HG02588 (cell line): ENCODE measurements at regions not wholly inside any gene's neighbourhood (a gene's known extent, or its start where the extent isn't known, plus 50 kb on each side); places are given as distances from the start of the nearest gene placed in this dataset.
"Not testable (repeated sequence)": the region's sequence is repeated elsewhere in the genome, so short reads cannot be mapped to it uniquely, and the experiment has no call there.

Experiments
- ATAC-seq: cut with Tn5 transposase; IDR thresholded peaks from one replicate; pipeline ENCODE4 v1.9.1; 2021; ENCODE audit warnings: mild to moderate bottlenecking, moderate library complexity; ENCODE audit not compliant: unreplicated experiment

GRCh38 chr2:44084850-44085249 lies 83.8 kb upstream of the PPM1B start:
- ATAC-seq, result no peak

GRCh38 chr2:44086629-44087028 lies 82.0 kb upstream of the PPM1B start:
- no peak for ATAC-seq

- ATAC-seq, result peak; percentile 66
Observed at GRCh38 chr2:44087036-44087713, 81.5 kb upstream of the PPM1B start.

GRCh38 chr2:44087714-44088092 lies 81.0 kb upstream of the PPM1B start:
- ATAC-seq, result no peak

GRCh38 chr2:44092519-44092918 lies 76.2 kb upstream of the PPM1B start:
- not testable (repeated sequence) for ATAC-seq

- no peak for ATAC-seq
Observed at GRCh38 chr2:44093970-44094369, 74.7 kb upstream of the PPM1B start.

- ATAC-seq, result no peak
Observed at GRCh38 chr2:44097322-44097907, 71.3 kb upstream of the PPM1B start.

GRCh38 chr2:44098050-44098449 lies 70.6 kb upstream of the PPM1B start:
- ATAC-seq, result no peak

GRCh38 chr2:44098891-44099290 lies 69.8 kb upstream of the PPM1B start:
- ATAC-seq, result no peak

- no peak for ATAC-seq
Observed at GRCh38 chr2:44100351-44100750, 68.3 kb upstream of the PPM1B start.

GRCh38 chr2:44101246-44101645 lies 67.4 kb upstream of the PPM1B start:
- ATAC-seq, result no peak

- no peak for ATAC-seq
Observed at GRCh38 chr2:44102790-44103562, 65.7 kb upstream of the PPM1B start.

GRCh38 chr2:44103639-44104038 lies 65.0 kb upstream of the PPM1B start:
- ATAC-seq, result no peak

- no peak for ATAC-seq
Observed at GRCh38 chr2:44104855-44105271, 63.8 kb upstream of the PPM1B start.

- not testable (repeated sequence) for ATAC-seq
Observed at GRCh38 chr2:44106509-44106908, 62.2 kb upstream of the PPM1B start.

- peak; percentile 76 for ATAC-seq
Observed at GRCh38 chr2:44107086-44107740, 61.5 kb upstream of the PPM1B start.

- no peak for ATAC-seq
Observed at GRCh38 chr2:44107974-44108373, 60.7 kb upstream of the PPM1B start.

- ATAC-seq, result no peak
Observed at GRCh38 chr2:44109166-44109565, 59.5 kb upstream of the PPM1B start.

- ATAC-seq, result no peak
Observed at GRCh38 chr2:44110444-44110843, 58.2 kb upstream of the PPM1B start.

GRCh38 chr2:44112096-44112495 lies 56.6 kb upstream of the PPM1B start:
- no peak for ATAC-seq

GRCh38 chr2:44116319-44116718 lies 52.4 kb upstream of the PPM1B start:
- ATAC-seq, result no peak

- ATAC-seq, result no peak
Observed at GRCh38 chr2:44118257-44118656, 50.4 kb upstream of the PPM1B start.
